Calu3 (cell line): ENCODE measurements at regions not wholly inside any gene's neighbourhood (a gene's known extent, or its start where the extent isn't known, plus 50 kb on each side); places are given as distances from the start of the nearest gene placed in this dataset.

Experiments
- BruUV-seq: library from RNA; stranded (reverse); fragments of 400-500 nt; replicated peaks from 2 replicates; lab custom pipeline; 2021; lab: Mats Ljungman, UMichigan
- CTCF ChIA-PET: fragments of 300-600 bp; sonication (Branson Sonifier 250); formaldehyde crosslinking; loops from one replicate; lab custom pipeline; 2022; ENCODE audit warnings: antibody characterized with exemption; lab: Charles Lee
- DNase-seq: peaks from one replicate; pipeline ENCODE4 v3.0.0; 2022
- H3K27ac Mint-ChIP-seq: one replicate; pipeline ENCODE4 v1.8.0; 2022; ENCODE audit warnings: mixed read lengths; ENCODE audit not compliant: unreplicated experiment
- H3K27me3 Mint-ChIP-seq: one replicate; pipeline ENCODE4 v1.8.0; 2022; ENCODE audit warnings: mixed read lengths; ENCODE audit not compliant: unreplicated experiment
- H3K36me3 Mint-ChIP-seq: one replicate; pipeline ENCODE4 v1.8.0; 2022; ENCODE audit warnings: mild to moderate bottlenecking, moderate library complexity, mixed read lengths; ENCODE audit not compliant: insufficient read depth, unreplicated experiment
- H3K4me1 Mint-ChIP-seq: one replicate; pipeline ENCODE4 v1.8.0; 2022; ENCODE audit warnings: mild to moderate bottlenecking, low read depth, mixed read lengths; ENCODE audit not compliant: unreplicated experiment
- H3K4me3 Mint-ChIP-seq: one replicate; pipeline ENCODE4 v1.8.0; 2022; ENCODE audit warnings: mild to moderate bottlenecking, low read depth, moderate library complexity, mixed read lengths; ENCODE audit not compliant: unreplicated experiment
- H3K9me3 Mint-ChIP-seq: one replicate; pipeline ENCODE4 v1.8.0; 2022; ENCODE audit warnings: low read depth, mixed read lengths; ENCODE audit not compliant: unreplicated experiment
- intact Hi-C: fragments of 100-400 bp; cut with micrococcal nuclease; formaldehyde crosslinking; loops from one replicate; pipeline ENCODE4 v1.10.0; 2022; ENCODE audit not compliant: unreplicated experiment
- TF ChIP-seq, protein P1 (sequence below): fragments of 200-600 bp; IDR thresholded peaks from one replicate; pipeline ENCODE4 v1.8.0; 2022; ENCODE audit warnings: antibody characterized with exemption; ENCODE audit not compliant: unreplicated experiment

DNA sequence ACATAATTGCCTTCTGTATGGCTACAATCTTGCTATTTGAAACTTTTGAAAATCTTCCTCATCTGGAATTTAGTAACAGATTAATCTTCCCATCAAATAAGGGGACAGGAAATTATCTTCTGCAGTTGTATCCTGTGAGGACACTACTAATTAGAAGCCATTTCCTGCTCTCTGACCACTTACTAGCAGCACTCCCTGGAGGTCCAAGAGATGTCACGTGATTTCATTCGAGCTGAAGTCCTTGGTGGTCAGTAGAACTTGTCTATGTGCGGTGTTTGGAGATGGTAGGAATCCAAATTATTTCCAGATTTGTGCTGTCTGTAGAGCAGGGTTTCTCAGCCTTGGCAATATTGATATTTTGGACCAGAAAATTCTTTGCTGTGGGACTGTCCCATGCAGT lies 202.5 kb downstream of the TFAP2B start:
- no peak for DNase-seq
- H3K36me3 Mint-ChIP-seq: no peaks in the 10 kb centered on the region
- CTCF ChIA-PET: no interaction called here
- no TSS peak for BruUV-seq
- H3K27me3 Mint-ChIP-seq: no peaks in the 10 kb centered on the region
- H3K4me1 Mint-ChIP-seq: no peaks in the 10 kb centered on the region
- no peaks in the 10 kb centered on the region for H3K9me3 Mint-ChIP-seq
- H3K4me3 Mint-ChIP-seq: no peak overlapping the region
- intact Hi-C loops: loop anchor here (10.0 kb wide), 1 partner anchor 206 kb away; the partner anchor contains the start of gene TFAP2B
- H3K27ac Mint-ChIP-seq: no peak overlapping the region
- TF ChIP-seq, protein P1, sequence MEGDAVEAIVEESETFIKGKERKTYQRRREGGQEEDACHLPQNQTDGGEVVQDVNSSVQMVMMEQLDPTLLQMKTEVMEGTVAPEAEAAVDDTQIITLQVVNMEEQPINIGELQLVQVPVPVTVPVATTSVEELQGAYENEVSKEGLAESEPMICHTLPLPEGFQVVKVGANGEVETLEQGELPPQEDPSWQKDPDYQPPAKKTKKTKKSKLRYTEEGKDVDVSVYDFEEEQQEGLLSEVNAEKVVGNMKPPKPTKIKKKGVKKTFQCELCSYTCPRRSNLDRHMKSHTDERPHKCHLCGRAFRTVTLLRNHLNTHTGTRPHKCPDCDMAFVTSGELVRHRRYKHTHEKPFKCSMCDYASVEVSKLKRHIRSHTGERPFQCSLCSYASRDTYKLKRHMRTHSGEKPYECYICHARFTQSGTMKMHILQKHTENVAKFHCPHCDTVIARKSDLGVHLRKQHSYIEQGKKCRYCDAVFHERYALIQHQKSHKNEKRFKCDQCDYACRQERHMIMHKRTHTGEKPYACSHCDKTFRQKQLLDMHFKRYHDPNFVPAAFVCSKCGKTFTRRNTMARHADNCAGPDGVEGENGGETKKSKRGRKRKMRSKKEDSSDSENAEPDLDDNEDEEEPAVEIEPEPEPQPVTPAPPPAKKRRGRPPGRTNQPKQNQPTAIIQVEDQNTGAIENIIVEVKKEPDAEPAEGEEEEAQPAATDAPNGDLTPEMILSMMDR: no peak

DNA sequence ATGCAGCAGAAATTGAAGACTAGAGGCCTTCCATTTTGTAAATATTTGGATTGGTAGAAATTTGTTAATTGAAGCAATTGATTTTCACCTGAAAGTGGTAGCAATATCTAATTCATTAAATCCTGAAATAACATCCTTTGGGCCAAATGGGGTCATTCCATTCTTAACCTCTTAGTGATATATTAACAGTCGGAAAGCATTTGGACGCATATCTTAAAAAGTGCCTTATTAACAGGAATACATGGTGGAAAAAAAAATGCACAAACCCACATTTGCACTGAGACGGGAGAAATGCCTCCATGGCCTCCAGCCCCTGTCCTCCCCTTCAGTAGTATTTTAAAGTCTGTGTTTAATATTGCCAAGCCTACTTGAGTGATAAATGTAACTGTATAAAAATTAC lies 205.5 kb downstream of the TFAP2B start:
- Mint-ChIP-seq H3K4me3 (no peak overlapping the region), H3K4me1 (no peaks in the 10 kb centered on the region), H3K36me3 (no peaks in the 10 kb centered on the region), H3K27ac (no peak overlapping the region), H3K9me3 (no peaks in the 10 kb centered on the region), H3K27me3 (no peaks in the 10 kb centered on the region)
- no peak for DNase-seq
- TF ChIP-seq, protein P1: no peak
- CTCF ChIA-PET: no interaction called here
- BruUV-seq: no TSS peak
- intact Hi-C loops: loop anchor here (10.0 kb wide), 1 partner anchor 209 kb away; the partner anchor contains the start of gene TFAP2B

DNA sequence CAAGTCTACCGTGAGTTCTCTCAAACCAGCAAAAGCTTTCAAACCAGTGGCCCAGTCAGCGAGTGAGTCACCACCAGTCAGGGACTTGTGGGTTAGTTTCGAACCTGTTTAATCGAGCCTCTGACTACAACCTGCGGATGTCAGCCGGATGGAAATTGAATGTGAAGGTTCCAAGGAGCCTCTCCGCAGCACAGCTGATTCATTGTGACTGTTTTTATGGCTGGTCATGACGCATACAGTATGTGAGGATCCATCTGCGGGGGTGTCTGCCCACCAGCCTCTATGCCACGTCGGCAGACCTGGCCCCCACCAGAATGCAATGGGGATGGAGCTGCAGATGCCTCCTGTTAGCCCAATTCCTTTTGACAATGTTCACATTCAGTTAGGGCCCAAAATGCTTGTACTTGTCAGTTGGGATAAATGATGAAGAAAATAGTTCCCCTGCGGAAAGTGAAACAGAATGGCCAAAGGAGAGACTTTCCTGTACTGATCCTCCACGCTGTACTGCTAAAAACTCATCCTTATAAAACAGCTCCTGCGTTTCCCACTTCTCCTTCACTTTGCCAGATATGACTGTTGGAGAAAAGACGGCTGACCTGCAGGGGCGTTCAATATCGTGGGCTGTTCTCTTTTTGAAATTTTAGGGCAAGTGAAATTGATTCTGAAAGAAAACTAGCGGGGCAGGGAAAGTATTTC lies 206.6 kb downstream of the TFAP2B start:
- Mint-ChIP-seq H3K4me3 (no peak overlapping the region), H3K27me3 (no peaks in the 10 kb centered on the region), H3K9me3 (no peaks in the 10 kb centered on the region), H3K27ac (no peak overlapping the region), H3K4me1 (no peaks in the 10 kb centered on the region), H3K36me3 (no peaks in the 10 kb centered on the region)
- intact Hi-C loops: loop anchor here (10.0 kb wide), 1 partner anchor 210 kb away; the partner anchor contains the start of gene TFAP2B
- CTCF ChIA-PET: no interaction called here
- no peak for DNase-seq
- TF ChIP-seq, protein P1: no peak
- BruUV-seq: no TSS peak

DNA sequence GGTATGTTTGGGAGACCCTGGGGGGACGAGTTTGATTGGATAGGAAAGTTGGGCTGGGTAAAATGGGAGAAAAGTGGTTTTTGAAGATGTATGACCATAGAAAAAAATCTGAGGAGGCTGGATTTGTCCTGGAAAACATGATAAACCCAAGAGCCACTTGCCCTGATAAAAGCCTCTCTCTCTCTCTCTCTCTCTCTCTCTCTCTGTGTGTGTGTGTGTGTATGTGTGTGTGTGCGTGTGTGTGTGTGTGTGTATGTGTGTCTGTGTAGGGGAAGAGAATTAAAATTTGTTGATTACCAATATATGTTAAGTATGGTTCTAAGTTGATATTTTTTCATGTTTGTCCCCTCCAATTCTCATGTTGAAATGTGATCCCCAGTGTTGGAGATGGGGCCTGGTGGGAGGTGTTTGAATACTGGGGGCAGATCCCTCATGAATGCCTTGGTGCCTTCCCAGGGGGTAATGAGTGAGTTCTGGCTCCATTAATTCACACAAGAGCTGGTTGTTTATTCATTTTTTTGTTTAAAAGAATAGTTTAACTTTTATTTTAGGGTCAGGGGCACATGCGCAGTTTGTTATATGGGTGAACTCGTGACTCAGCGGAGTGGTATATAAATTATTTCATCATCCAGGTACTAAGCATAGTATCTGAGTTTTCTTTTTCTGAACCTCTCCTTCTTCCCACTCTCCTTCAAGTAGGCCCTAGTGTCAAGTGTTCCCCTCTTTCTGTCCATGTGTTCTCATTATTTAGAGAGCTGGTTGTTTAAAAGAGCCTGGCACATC lies 208.8 kb downstream of the TFAP2B start:
- TF ChIP-seq, protein P1: no peak
- BruUV-seq: no TSS peak
- H3K9me3 Mint-ChIP-seq: no peaks in the 10 kb centered on the region
- CTCF ChIA-PET: no interaction called here
- intact Hi-C loops: loop anchor here (10.0 kb wide), 1 partner anchor 213 kb away; the partner anchor contains the start of gene TFAP2B
- no peaks in the 10 kb centered on the region for H3K27me3 Mint-ChIP-seq
- H3K4me1 Mint-ChIP-seq: no peaks in the 10 kb centered on the region
- no peak overlapping the region for H3K4me3 Mint-ChIP-seq
- H3K27ac Mint-ChIP-seq: no peak overlapping the region
- H3K36me3 Mint-ChIP-seq: no peaks in the 10 kb centered on the region
- DNase-seq: no peak
